Activated B cell treated with CpG ODN at 0.5 μM for 24 hours (primary cell): ENCODE measurements at regions not wholly inside any gene's neighbourhood (a gene's known extent, or its start where the extent isn't known, plus 50 kb on each side); places are given as distances from the start of the nearest gene placed in this dataset.

Experiments
- ATAC-seq: fragments of 200-7000 bp; cut with Tn5 transposase; one replicate; pipeline ENCODE4 v1.10.0; 2021; ENCODE audit warnings: low read depth, mild to moderate bottlenecking, moderate library complexity
- CTCF ChIA-PET: fragments of 350-600 bp; sonication (Branson Sonifier 250); formaldehyde crosslinking; loops from one replicate; lab custom pipeline; 2021; ENCODE audit warnings: antibody characterized with exemption; lab: Charles Lee
- POLR2A ChIA-PET: fragments of 350-600 bp; sonication (Branson Sonifier 250); formaldehyde crosslinking; loops from one replicate; lab custom pipeline; 2021; ENCODE audit warnings: antibody characterized with exemption; lab: Charles Lee
- DNase-seq: peaks from one replicate; pipeline ENCODE4 v3.0.0; 2022
- H3K27ac Mint-ChIP-seq: one replicate; pipeline ENCODE4 v1.8.0; 2020; ENCODE audit warnings: mixed read lengths
- H3K27me3 Mint-ChIP-seq: one replicate; pipeline ENCODE4 v1.8.0; 2021; ENCODE audit warnings: mixed read lengths
- H3K36me3 Mint-ChIP-seq: one replicate; pipeline ENCODE4 v1.8.0; 2021; ENCODE audit warnings: low read depth, mixed read lengths
- H3K4me1 Mint-ChIP-seq: one replicate; pipeline ENCODE4 v1.8.0; 2021; ENCODE audit warnings: mixed read lengths
- H3K4me3 Mint-ChIP-seq: one replicate; pipeline ENCODE4 v1.8.0; 2020; ENCODE audit warnings: mild to moderate bottlenecking, mixed read lengths
- H3K9me3 Mint-ChIP-seq: one replicate; pipeline ENCODE4 v1.8.0; 2020; ENCODE audit warnings: mixed read lengths
- CTCF ChIP-seq: fragments of 200-600 bp; IDR thresholded peaks from one replicate; pipeline ENCODE4 v1.8.0; 2022; ENCODE audit warnings: antibody characterized with exemption, mild to moderate bottlenecking
- intact Hi-C: fragments of 100-400 bp; cut with micrococcal nuclease; formaldehyde crosslinking; loops from one replicate; pipeline ENCODE4 v1.15.1; 2024

- ATAC-seq (no peak), DNase-seq (no peak)
- TF ChIP-seq CTCF: no peak
- Mint-ChIP-seq H3K9me3 (peaks cover 13% of the 10 kb centered on the region), H3K4me1 (no peaks in the 10 kb centered on the region), H3K36me3 (no peaks in the 10 kb centered on the region), H3K27me3 (no peaks in the 10 kb centered on the region), H3K4me3 (no peak overlapping the region), H3K27ac (no peak overlapping the region)
- CTCF ChIA-PET: no interaction called here
- POLR2A ChIA-PET: no interaction called here
- intact Hi-C loops: no loop called here
Measured at GRCh38 chr1:95625224-95625623, 391.2 kb downstream of the RWDD3 start.

- DNase-seq: no peak
- no peak overlapping the region for H3K27ac Mint-ChIP-seq
- CTCF ChIA-PET: no interaction called here
- POLR2A ChIA-PET: no interaction called here
- ATAC-seq: no peak
- H3K36me3 Mint-ChIP-seq: no peaks in the 10 kb centered on the region
- no peak for TF ChIP-seq CTCF
- no peak overlapping the region for H3K4me3 Mint-ChIP-seq
- H3K27me3 Mint-ChIP-seq: no peaks in the 10 kb centered on the region
- intact Hi-C loops: no loop called here
- H3K9me3 Mint-ChIP-seq: peaks cover 9% of the 10 kb centered on the region
- no peaks in the 10 kb centered on the region for H3K4me1 Mint-ChIP-seq
Measured at GRCh38 chr1:95627244-95627643, 393.2 kb downstream of the RWDD3 start.

GRCh38 chr1:95631695-95632094 lies 397.7 kb downstream of the RWDD3 start:
- Mint-ChIP-seq H3K4me1 (no peaks in the 10 kb centered on the region), H3K27ac (no peak overlapping the region), H3K27me3 (no peaks in the 10 kb centered on the region), H3K36me3 (no peaks in the 10 kb centered on the region), H3K9me3 (peaks cover 9% of the 10 kb centered on the region), H3K4me3 (no peak overlapping the region)
- CTCF ChIA-PET: no interaction called here
- no peak for TF ChIP-seq CTCF
- intact Hi-C loops: no loop called here
- POLR2A ChIA-PET: no interaction called here
- DNase-seq: no peak
- no peak for ATAC-seq

- Mint-ChIP-seq H3K36me3 (no peaks in the 10 kb centered on the region), H3K9me3 (peaks cover 5% of the 10 kb centered on the region), H3K27me3 (no peaks in the 10 kb centered on the region), H3K4me3 (no peak overlapping the region), H3K4me1 (no peaks in the 10 kb centered on the region), H3K27ac (no peak overlapping the region)
- CTCF ChIA-PET: no interaction called here
- POLR2A ChIA-PET: no interaction called here
- DNase-seq (no peak), ATAC-seq (no peak)
- no peak for TF ChIP-seq CTCF
- intact Hi-C loops: no loop called here
Measured at GRCh38 chr1:95635811-95636210, 401.8 kb downstream of the RWDD3 start.

GRCh38 chr1:95636897-95637296 lies 402.9 kb downstream of the RWDD3 start:
- Mint-ChIP-seq H3K4me1 (no peaks in the 10 kb centered on the region), H3K9me3 (peaks cover 2% of the 10 kb centered on the region), H3K4me3 (no peak overlapping the region), H3K27me3 (no peaks in the 10 kb centered on the region), H3K36me3 (no peaks in the 10 kb centered on the region), H3K27ac (no peak overlapping the region)
- ATAC-seq (no peak), DNase-seq (no peak)
- ChIA-PET CTCF (no interaction called here), POLR2A (no interaction called here)
- intact Hi-C loops: no loop called here
- TF ChIP-seq CTCF: no peak
